Hepatocyte (in vitro differentiated cells): ENCODE measurements at regions not wholly inside any gene's neighbourhood (a gene's known extent, or its start where the extent isn't known, plus 50 kb on each side); places are given as distances from the start of the nearest gene placed in this dataset.

Experiments
- DNase-seq: peaks from one replicate; pipeline ENCODE4 v3.0.0-alpha.2; 2016; ENCODE audit warnings: low spot score
- H2AFZ ChIP-seq: fragments of 200-600 bp; sonication (generic); 2 replicates; pipeline ENCODE4 v1.6.0; 2016; ENCODE audit warnings: antibody characterized with exemption, mild to moderate bottlenecking
- H3K27ac ChIP-seq: fragments of 200-600 bp; sonication (generic); 2 replicates; pipeline ENCODE4 v1.5.1; 2016; ENCODE audit warnings: mild to moderate bottlenecking
- H3K27me3 ChIP-seq: fragments of 200-600 bp; sonication (generic); 2 replicates; pipeline ENCODE4 v1.6.1; 2016
- H3K36me3 ChIP-seq: fragments of 200-600 bp; sonication (generic); replicated peaks from 2 replicates; pipeline ENCODE4 v1.5.1; 2016; ENCODE audit warnings: low read depth; ENCODE audit not compliant: insufficient read depth
- H3K4me1 ChIP-seq: fragments of 200-600 bp; sonication (generic); 2 replicates; pipeline ENCODE4 v1.5.1; 2016; ENCODE audit warnings: mild to moderate bottlenecking, moderate library complexity; ENCODE audit not compliant: insufficient read depth
- H3K4me2 ChIP-seq: fragments of 200-600 bp; sonication (generic); 2 replicates; pipeline ENCODE4 v1.6.0; 2016
- H3K4me3 ChIP-seq: fragments of 200-600 bp; sonication (generic); 2 replicates; pipeline ENCODE4 v1.5.1; 2016; ENCODE audit warnings: mild to moderate bottlenecking
- H3K79me2 ChIP-seq: fragments of 200-600 bp; sonication (generic); 2 replicates; pipeline ENCODE4 v1.6.0; 2017; ENCODE audit warnings: mild to moderate bottlenecking
- H3K9me2 ChIP-seq: fragments of 200-600 bp; sonication (generic); replicated peaks from 2 replicates; pipeline ENCODE4 v1.6.0; 2017; ENCODE audit warnings: mild to moderate bottlenecking; ENCODE audit not compliant: insufficient read depth
- H3K9me3 ChIP-seq: fragments of 200-600 bp; sonication (generic); 2 replicates; pipeline ENCODE4 v1.5.1; 2016; ENCODE audit warnings: low read depth, mild to moderate bottlenecking
- H4K20me1 ChIP-seq: fragments of 200-600 bp; sonication (generic); 2 replicates; pipeline ENCODE4 v1.6.0; 2016; ENCODE audit warnings: mild to moderate bottlenecking; ENCODE audit not compliant: insufficient read depth, poor library complexity, severe bottlenecking
- CTCF ChIP-seq: fragments of 200-600 bp; sonication (generic); IDR thresholded peaks from 2 replicates; pipeline ENCODE4 v1.5.1; 2016; ENCODE audit warnings: antibody characterized with exemption, mild to moderate bottlenecking; ENCODE audit not compliant: poor library complexity
- EZH2 ChIP-seq: fragments of 200-600 bp; sonication (generic); IDR thresholded peaks from 2 replicates; pipeline ENCODE4 v1.6.1; 2016; ENCODE audit warnings: antibody characterized with exemption, mild to moderate bottlenecking, borderline replicate concordance
- EZH2phosphoT487 ChIP-seq: fragments of 200-600 bp; sonication (generic); IDR thresholded peaks from one replicate; pipeline ENCODE4 v1.6.1; 2018; ENCODE audit warnings: antibody characterized with exemption, mild to moderate bottlenecking, low read depth, moderate library complexity; ENCODE audit not compliant: unreplicated experiment, severe bottlenecking
- WGBS: methylation state at CpG from one replicate; pipeline ENCODE4 v1.1.6; 2016; ENCODE audit warnings: low lambda C conversion rate; ENCODE audit errors: missing lambda C conversion rate; 5-methylcytosine and 5-hydroxymethylcytosine counted together

GRCh38 chr2:19687017-19687659 lies 214.6 kb downstream of the TTC32 start:
- Histone ChIP-seq H4K20me1 (no peaks in the 10 kb centered on the region), H3K36me3 (no peaks in the 10 kb centered on the region), H3K27ac (no peak overlapping the region), H3K27me3 (no peaks in the 10 kb centered on the region), H3K4me2 (no peak overlapping the region), H3K9me2 (no peaks in the 10 kb centered on the region), H3K9me3 (no peaks in the 10 kb centered on the region), H3K79me2 (no peaks in the 10 kb centered on the region), H2AFZ (no peak overlapping the region), H3K4me1 (no peaks in the 10 kb centered on the region), H3K4me3 (no peak overlapping the region)
- 72% methylated on average over 2 of the region's 2 CpGs for WGBS
- no peak for TF ChIP-seq EZH2
- no peak for TF ChIP-seq EZH2phosphoT487
- TF ChIP-seq CTCF, result no peak
- no peak for DNase-seq

- Histone ChIP-seq H3K27ac (no peak overlapping the region), H3K4me2 (no peak overlapping the region), H2AFZ (no peak overlapping the region), H3K9me3 (no peaks in the 10 kb centered on the region), H3K4me1 (no peaks in the 10 kb centered on the region), H3K27me3 (no peaks in the 10 kb centered on the region), H3K79me2 (no peaks in the 10 kb centered on the region), H3K4me3 (no peak overlapping the region), H4K20me1 (no peaks in the 10 kb centered on the region), H3K9me2 (no peaks in the 10 kb centered on the region), H3K36me3 (no peaks in the 10 kb centered on the region)
- TF ChIP-seq EZH2, result no peak
- no peak for TF ChIP-seq CTCF
- TF ChIP-seq EZH2phosphoT487, result no peak
- DNase-seq, result no peak
- WGBS, result 58% methylated on average over 3 of the region's 3 CpGs
Observed at GRCh38 chr2:19686439-19686838, 215.3 kb downstream of the TTC32 start.

GRCh38 chr2:19685731-19686130 lies 216.1 kb downstream of the TTC32 start:
- no peaks in the 10 kb centered on the region for H3K36me3 ChIP-seq
- no peak overlapping the region for H2AFZ ChIP-seq
- no peaks in the 10 kb centered on the region for H3K79me2 ChIP-seq
- H3K9me2 ChIP-seq, result no peaks in the 10 kb centered on the region
- no peak for DNase-seq
- H3K27me3 ChIP-seq, result no peaks in the 10 kb centered on the region
- no peak overlapping the region for H3K27ac ChIP-seq
- H3K9me3 ChIP-seq, result no peaks in the 10 kb centered on the region
- 76% methylated on average over 1 of the region's 1 CpG for WGBS
- no peaks in the 10 kb centered on the region for H3K4me1 ChIP-seq
- H3K4me2 ChIP-seq, result no peak overlapping the region
- no peak for TF ChIP-seq EZH2phosphoT487
- TF ChIP-seq EZH2, result no peak
- no peak for TF ChIP-seq CTCF
- no peak overlapping the region for H3K4me3 ChIP-seq
- no peaks in the 10 kb centered on the region for H4K20me1 ChIP-seq

GRCh38 chr2:19684516-19684915 lies 217.3 kb downstream of the TTC32 start:
- Histone ChIP-seq H3K79me2 (no peaks in the 10 kb centered on the region), H3K4me1 (no peaks in the 10 kb centered on the region), H3K9me2 (no peaks in the 10 kb centered on the region), H3K36me3 (no peaks in the 10 kb centered on the region), H4K20me1 (no peaks in the 10 kb centered on the region), H3K4me2 (no peak overlapping the region), H2AFZ (no peak overlapping the region), H3K9me3 (no peaks in the 10 kb centered on the region), H3K27ac (no peak overlapping the region), H3K4me3 (no peak overlapping the region), H3K27me3 (no peaks in the 10 kb centered on the region)
- WGBS, result 96% methylated on average over 7 of the region's 7 CpGs
- no peak for DNase-seq
- TF ChIP-seq EZH2, result no peak
- no peak for TF ChIP-seq CTCF
- no peak for TF ChIP-seq EZH2phosphoT487
